Fibroblast of skin of scalp (primary cell): ENCODE measurements at regions not wholly inside any gene's neighbourhood (a gene's known extent, or its start where the extent isn't known, plus 50 kb on each side); places are given as distances from the start of the nearest gene placed in this dataset.
A peak's percentile ranks its signal among the peaks of the same experiment; 100 is the strongest.
"Not testable (repeated sequence)": the region's sequence is repeated elsewhere in the genome, so short reads cannot be mapped to it uniquely, and the experiment has no call there.

Experiments used
- DNase-seq: peaks from one replicate; pipeline ENCODE4 v3.0.0-alpha.2; 2013

DNA sequence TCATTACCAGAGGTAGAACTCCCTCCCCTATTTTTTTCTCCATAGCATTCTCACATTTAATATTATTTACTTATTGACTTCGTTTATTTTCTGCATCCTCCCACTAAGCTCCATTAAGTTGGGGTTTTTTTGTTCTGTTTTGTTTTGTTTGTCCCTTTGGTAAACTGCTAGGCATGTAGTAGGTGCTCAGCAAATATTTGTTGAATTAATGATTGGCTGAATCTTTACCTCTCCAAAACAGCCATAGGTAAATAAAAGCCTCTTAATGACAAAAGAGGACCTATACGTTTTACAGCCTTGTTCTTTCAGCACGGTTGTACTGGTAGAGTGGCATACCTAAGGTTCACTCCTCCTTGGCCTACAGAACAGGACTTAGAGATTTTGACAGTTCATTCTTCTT is 52.0 kb downstream of the PRORP start:
- no peak for DNase-seq

- no peak for DNase-seq
These were observed 57.8 kb downstream of the PRORP start for GRCh38 chr14:35180179-35180578.

DNA sequence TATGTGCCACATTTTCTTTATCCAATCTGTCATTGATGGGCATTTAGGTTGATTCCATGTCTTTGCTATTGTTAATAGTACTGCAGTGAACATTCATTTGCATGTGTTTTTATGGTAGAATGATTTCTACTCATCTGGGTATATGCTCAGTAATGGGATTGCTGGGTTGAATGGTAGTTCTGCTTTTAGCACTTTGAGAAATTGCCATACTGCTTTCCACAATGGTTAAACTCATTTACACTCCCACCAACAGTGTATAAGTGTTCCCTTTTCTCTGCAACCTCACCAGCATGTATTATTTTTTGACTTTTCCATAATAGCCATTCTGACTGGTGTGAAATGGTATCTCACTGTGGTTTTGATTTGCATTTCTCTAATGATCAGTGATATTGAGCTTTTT is 62.5 kb downstream of the PRORP start:
- not testable (repeated sequence) for DNase-seq

GRCh38 chr14:35189422-35189821 is 67.1 kb downstream of the PRORP start:
- DNase-seq: no peak

DNA sequence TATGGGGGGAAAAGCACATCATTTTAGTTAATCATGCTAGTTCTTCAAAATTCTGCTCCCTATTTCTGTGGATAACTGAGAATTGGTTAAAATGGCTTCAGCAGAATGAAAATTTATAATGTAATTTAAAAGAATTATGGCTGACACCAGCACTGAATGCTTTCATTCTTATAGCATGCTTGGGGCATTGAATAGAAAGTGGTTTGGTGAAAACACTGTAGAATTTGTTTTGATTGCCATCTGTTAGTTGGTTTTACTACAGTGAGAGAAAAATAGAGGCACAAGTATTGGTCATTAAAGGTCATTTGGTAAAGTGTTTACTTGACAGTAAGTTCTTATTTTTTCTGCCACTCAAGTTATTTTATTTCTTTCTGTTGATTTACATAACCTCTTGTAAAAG is 70.8 kb downstream of the PRORP start:
- DNase-seq: no peak

DNA sequence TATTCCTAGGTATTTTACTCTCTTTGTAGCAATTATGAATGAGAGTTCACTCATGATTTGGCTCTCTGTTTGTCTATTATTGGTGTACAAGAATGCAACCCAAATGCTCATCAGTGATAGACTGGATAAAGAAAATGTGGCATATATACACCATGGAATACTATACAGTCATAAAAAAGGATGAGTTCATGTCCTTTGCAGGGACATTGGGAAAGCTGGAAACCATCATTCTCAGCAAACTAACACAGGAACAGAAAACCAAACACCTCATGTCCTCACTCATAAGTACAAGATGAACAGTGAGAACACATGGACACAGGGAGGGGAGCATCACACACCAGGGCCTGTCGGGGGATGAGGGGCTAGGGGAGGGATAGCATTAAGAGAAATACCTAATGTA is 71.8 kb downstream of the PRORP start:
- DNase-seq: not testable (repeated sequence)

DNA sequence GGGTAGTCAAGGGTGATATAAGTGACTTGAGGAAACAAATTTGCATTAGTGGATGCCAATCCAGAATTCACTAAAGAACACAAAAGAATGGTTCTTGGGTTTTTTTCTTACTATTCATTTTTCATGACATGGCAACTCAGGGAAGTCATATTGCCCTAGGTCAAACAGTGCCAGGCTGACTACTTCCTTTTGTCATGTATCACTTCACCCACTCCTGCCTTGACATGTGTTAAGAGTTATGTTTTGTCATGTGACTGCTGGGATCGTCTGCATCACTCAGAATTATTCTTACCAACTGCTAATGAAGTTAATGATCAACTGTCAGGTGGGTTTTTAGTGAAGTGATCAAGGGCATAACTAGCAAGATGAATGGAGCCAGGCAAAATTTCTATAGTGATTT is 74.2 kb downstream of the PRORP start:
- no peak for DNase-seq

GRCh38 chr14:35197015-35197414 is 74.7 kb downstream of the PRORP start:
- DNase-seq: peak; percentile 23

DNA sequence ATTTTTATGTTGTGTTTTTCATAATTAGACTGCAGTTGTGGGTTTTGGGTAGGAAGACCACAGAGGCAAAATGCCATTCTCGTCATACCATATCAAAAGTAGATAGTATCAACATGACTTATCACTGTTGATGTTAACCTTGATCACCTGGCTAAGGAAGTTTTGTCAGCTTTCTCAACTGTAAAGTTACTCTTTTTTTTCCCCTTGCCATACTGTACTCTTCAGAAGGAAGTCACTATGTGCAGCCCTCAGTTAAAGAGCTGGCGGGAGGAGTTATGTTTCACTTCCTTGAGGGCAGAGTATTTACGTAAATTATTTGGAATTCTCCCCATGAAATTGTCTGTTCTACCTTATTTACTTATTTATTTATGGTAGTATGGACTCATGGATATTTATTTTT is 78.7 kb downstream of the PRORP start:
- DNase-seq: no peak

DNA sequence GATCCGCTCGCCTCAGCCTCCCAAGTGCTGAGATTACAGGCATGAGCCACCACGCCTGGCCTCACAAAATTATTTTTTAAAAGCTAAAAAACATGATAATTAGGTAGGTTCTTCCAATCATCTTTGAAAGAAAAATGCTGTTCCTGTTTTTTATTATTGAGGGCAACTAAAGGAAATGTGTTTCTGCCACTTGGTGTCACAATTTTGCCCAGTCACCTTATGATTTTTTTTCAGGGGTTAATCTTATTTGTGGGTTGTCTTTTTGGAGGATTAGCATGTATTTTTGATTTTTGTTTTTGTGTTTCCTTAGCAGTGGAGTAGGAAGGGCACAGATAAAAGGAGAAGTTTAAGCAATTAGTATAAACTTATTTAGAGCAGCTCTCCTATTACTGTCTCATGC is 79.8 kb downstream of the PRORP start:
- no peak for DNase-seq

GRCh38 chr14:35205737-35206136 is 83.4 kb downstream of the PRORP start:
- no peak for DNase-seq

GRCh38 chr14:35211067-35211466 is 81.1 kb upstream of the PSMA6 start:
- DNase-seq: no peak

DNA sequence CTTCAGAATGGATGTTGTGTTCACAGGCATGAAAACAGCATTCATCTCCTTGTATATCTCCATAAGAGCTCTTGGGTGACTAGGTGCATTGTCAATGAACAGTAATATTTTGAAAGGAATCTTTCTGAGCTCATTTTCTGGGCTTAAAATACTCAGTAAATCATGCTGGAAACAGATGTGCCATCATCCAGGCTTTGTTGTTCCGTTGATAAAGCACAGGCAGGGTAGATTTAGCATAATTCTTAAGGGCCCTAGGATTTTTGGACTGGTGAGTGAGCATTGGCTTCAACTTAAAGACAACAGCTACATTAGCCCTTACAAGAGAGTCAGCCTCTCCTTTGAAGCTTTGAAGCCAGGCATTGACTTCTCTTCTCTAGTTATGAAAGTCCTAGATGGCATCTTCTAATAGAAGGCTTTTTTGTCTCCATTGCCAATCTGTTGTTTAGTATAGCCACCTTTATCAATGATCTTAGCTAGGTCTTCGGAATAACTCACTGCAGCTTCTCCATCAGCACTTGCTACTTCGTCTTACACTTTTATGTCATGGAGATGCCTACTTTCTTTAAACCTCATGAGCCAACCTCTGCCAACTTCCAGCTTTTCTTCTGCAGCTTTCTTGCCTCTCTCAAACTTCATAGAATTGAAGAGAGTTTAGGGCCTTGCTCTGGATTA is 79.6 kb upstream of the PSMA6 start:
- DNase-seq: no peak

GRCh38 chr14:35213143-35213788 is 78.9 kb upstream of the PSMA6 start:
- DNase-seq: no peak

- DNase-seq: peak; percentile 38
These were observed 78.3 kb upstream of the PSMA6 start for GRCh38 chr14:35213869-35214387.

- not testable (repeated sequence) for DNase-seq
These were observed 77.8 kb upstream of the PSMA6 start for GRCh38 chr14:35214402-35214801.

GRCh38 chr14:35215110-35215813 is 76.9 kb upstream of the PSMA6 start:
- peak; percentile 63 for DNase-seq

- not testable (repeated sequence) for DNase-seq
These were observed 74.0 kb upstream of the PSMA6 start for GRCh38 chr14:35218176-35218575.

- DNase-seq: no peak
These were observed 73.2 kb upstream of the PSMA6 start for GRCh38 chr14:35218963-35219362.

DNA sequence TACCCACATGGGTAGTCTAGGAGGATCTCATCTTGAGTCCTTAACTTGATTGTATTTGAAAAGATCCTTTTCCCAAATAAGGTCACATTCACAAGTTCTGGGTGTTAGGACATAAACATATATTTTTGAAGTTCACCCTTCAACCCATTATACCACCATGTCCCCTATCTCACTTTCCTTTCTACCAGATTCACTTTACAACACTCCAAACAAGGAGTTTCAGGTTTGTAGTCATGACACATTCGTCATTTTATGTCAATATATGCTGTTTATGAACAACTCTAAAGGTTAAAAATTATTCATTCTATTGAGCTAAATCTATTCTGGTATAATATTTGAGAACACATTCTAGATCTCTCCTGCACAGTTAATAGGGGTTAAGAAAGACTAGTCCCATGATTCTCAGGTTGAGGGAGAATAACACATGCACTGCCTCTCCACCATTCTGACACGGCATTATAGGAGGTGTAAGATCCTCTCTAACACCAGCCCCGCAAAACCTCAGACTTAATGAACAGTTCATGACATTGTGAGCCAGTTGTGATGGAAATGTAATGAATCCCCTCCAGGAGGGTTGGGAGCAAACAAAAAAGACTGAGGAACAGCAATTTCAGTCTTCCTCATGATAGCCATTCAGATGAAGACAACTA is 72.0 kb upstream of the PSMA6 start:
- DNase-seq: no peak

GRCh38 chr14:35220920-35221319 is 71.3 kb upstream of the PSMA6 start:
- no peak for DNase-seq

GRCh38 chr14:35221462-35221861 is 70.7 kb upstream of the PSMA6 start:
- peak; percentile 4 for DNase-seq

DNA sequence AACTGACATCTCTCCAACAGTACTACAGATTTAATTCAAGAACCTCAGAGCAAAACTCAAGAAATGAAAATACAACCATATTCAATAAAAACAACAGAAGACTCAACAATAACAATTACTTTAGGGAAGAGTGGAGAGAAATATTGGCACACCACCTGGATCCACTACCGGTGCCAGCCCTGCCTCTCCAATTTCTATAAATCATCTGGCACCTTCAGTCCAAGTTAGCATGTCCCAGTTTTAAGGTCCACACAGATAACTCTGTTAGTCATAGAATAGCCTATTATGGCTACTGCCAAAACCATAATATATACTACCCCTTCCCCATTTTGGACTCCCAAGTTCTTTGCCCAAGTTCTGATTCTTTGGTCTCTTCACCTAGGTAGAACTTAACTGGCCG is 69.9 kb upstream of the PSMA6 start:
- DNase-seq: no peak
